ENCODE measurements at regions not wholly inside any gene's neighbourhood (a gene's known extent, or its start where the extent isn't known, plus 50 kb on each side); places are given as distances from the start of the nearest gene placed in this dataset.

- TF ChIP-seq CTCF (IDR thresholded peaks at IDR 0.05) (no peak), POLR2A (IDR thresholded peaks at IDR 0.05) (no peak)
Observed at GRCh38 chr4:182147391-182147790, 95.8 kb upstream of the TENM3 start.
